Esophagus muscularis mucosa (tissue), 4 donors: ENCODE measurements at regions not wholly inside any gene's neighbourhood (a gene's known extent, or its start where the extent isn't known, plus 50 kb on each side); places are given as distances from the start of the nearest gene placed in this dataset.

Source experiments
- CTCF ChIP-seq, 3 experiments: fragments of 200-600 bp in 2 of 3; fragments of 450-650 bp in 1 of 3; sonication (generic) in 2 of 3; IDR thresholded peaks; one replicate each; pipeline ENCODE4 v1.5.1; 2017 to 2019; ENCODE audit warnings: antibody characterized with exemption in 3 of 3, mild to moderate bottlenecking in 2 of 3, moderate library complexity in 1 of 3
- EP300 ChIP-seq: sonication (generic); formaldehyde crosslinking; IDR thresholded peaks from one replicate; pipeline ENCODE4 v1.6.1; 2017; ENCODE audit warnings: antibody characterized with exemption
- POLR2A ChIP-seq: fragments of 450-650 bp; IDR thresholded peaks from one replicate; pipeline ENCODE4 v1.6.1; 2017; ENCODE audit warnings: antibody characterized with exemption, moderate library complexity, mild to moderate bottlenecking, low read depth
- POLR2AphosphoS5 ChIP-seq, 2 donors: sonication (generic); formaldehyde crosslinking; IDR thresholded peaks; one replicate each; pipeline ENCODE4 v1.6.1; 2017; ENCODE audit warnings: antibody characterized with exemption in 2 of 2

DNA sequence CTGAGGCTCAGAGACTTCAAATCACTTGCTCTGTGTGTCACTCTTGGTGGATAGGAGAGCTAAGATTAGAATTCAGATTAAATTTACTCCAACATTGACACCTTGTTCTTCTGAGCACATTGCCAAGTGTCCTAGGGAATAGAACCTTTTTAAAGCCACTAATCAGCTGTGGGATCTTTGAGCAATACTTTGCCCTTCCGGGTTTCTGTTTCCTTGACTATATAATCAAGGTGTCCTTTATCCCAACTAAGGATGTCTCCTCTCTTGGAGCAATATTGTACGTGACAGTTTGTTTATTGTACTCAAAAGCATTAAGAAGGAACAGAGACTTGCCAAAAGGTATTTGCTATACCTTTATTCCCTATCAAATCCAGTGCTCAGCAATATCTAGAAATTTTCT lies 170.9 kb upstream of the CADPS start:
- TF ChIP-seq POLR2A (no peak), CTCF (IDR thresholded peaks at IDR 0.05) (no peak), POLR2AphosphoS5 (IDR thresholded peaks at IDR 0.05) (no peak), EP300 (no peak)
